Bronchial epithelial cell (primary cell): ENCODE measurements at regions not wholly inside any gene's neighbourhood (a gene's known extent, or its start where the extent isn't known, plus 50 kb on each side); places are given as distances from the start of the nearest gene placed in this dataset.

Experiments used
- DNase-seq: peaks from one replicate; pipeline ENCODE4 v3.0.0-alpha.2; 2010; ENCODE audit warnings: low read depth
- FAIRE-seq: peaks from 2 replicates; lab custom pipeline; 2011; peaks lifted over from hg19 to GRCh38; lab: Jason Lieb, UNC
- H3K27me3 ChIP-seq: 2 replicates; pipeline ENCODE4 v1.5.1; 2011; ENCODE audit warnings: low read length; ENCODE audit not compliant: control insufficient read depth, insufficient read depth
- H3K36me3 ChIP-seq: 2 replicates; pipeline ENCODE4 v1.5.1; 2011; ENCODE audit warnings: low read length; ENCODE audit not compliant: control insufficient read depth, insufficient read depth
- H3K4me3 ChIP-seq: 2 replicates; pipeline ENCODE4 v1.5.1; 2011; ENCODE audit warnings: mild to moderate bottlenecking, low read depth, low read length, control low read depth
- TF ChIP-seq, protein P1 (sequence below): IDR thresholded peaks from 2 replicates; pipeline ENCODE4 v1.5.1; 2011; ENCODE audit warnings: mild to moderate bottlenecking, moderate library complexity, low read length, control low read depth, inconsistent platforms; ENCODE audit not compliant: insufficient read depth, severe bottlenecking

DNA sequence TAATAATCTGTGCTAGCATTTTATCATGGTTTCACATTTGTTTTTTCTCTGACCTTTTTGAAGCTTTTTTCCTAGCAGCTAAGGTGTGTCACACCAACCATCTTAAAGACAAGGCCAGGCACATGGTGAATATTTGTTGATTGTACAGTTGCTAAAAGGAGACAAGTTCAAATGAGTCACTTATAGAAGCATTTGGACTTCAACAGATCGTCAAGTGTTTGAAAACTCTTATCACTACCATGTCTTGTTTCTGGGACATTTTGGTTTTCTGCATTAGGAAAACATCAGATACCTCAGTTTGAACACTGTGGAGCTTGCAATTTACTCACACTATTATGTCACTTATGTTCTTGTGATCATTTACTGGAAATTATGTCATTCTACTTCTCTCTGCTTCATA lies 407.3 kb downstream of the USP25 start:
- TF ChIP-seq, protein P1, sequence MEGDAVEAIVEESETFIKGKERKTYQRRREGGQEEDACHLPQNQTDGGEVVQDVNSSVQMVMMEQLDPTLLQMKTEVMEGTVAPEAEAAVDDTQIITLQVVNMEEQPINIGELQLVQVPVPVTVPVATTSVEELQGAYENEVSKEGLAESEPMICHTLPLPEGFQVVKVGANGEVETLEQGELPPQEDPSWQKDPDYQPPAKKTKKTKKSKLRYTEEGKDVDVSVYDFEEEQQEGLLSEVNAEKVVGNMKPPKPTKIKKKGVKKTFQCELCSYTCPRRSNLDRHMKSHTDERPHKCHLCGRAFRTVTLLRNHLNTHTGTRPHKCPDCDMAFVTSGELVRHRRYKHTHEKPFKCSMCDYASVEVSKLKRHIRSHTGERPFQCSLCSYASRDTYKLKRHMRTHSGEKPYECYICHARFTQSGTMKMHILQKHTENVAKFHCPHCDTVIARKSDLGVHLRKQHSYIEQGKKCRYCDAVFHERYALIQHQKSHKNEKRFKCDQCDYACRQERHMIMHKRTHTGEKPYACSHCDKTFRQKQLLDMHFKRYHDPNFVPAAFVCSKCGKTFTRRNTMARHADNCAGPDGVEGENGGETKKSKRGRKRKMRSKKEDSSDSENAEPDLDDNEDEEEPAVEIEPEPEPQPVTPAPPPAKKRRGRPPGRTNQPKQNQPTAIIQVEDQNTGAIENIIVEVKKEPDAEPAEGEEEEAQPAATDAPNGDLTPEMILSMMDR = no peak
- DNase-seq (peak; percentile 43), FAIRE-seq (no peak)
- no peaks in the 10 kb centered on the region for H3K27me3 ChIP-seq
- no peak overlapping the region for H3K4me3 ChIP-seq
- no peaks in the 10 kb centered on the region for H3K36me3 ChIP-seq

DNA sequence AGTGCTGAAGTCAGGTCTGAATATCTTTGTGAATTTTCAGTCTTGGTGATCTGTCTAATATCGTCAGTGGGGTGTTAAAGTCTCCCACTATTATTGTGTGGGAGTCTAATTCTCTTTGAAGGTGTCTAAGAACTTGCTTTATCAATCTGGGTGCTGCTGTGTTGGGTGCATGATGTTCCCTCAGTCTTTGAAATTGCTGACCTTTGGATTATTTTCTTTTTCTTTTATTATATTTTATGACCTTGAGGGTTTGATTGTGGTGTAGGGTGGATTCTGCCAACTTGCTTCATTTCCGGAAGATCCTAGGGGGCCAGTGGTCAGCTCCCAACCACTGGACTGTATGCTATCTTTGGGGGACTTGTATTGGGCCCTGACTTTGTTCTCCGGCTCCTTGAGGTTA lies 415.3 kb downstream of the USP25 start:
- TF ChIP-seq, protein P1 = no peak
- no peaks in the 10 kb centered on the region for H3K36me3 ChIP-seq
- no peak overlapping the region for H3K4me3 ChIP-seq
- H3K27me3 ChIP-seq = no peaks in the 10 kb centered on the region
- FAIRE-seq (no peak), DNase-seq (no peak)

- no peaks in the 10 kb centered on the region for H3K27me3 ChIP-seq
- DNase-seq = no peak
- FAIRE-seq = no peak
- no peaks in the 10 kb centered on the region for H3K36me3 ChIP-seq
- TF ChIP-seq, protein P1 = no peak
- no peak overlapping the region for H3K4me3 ChIP-seq
These were observed 415.7 kb downstream of the USP25 start for GRCh38 chr21:16145479-16145878.

GRCh38 chr21:16154321-16154720 lies 424.5 kb downstream of the USP25 start:
- TF ChIP-seq, protein P1 = no peak
- no peaks in the 10 kb centered on the region for H3K27me3 ChIP-seq
- no peaks in the 10 kb centered on the region for H3K36me3 ChIP-seq
- DNase-seq (no peak), FAIRE-seq (no peak)
- no peak overlapping the region for H3K4me3 ChIP-seq

- Histone ChIP-seq H3K4me3 (no peak overlapping the region), H3K36me3 (no peaks in the 10 kb centered on the region), H3K27me3 (no peaks in the 10 kb centered on the region)
- DNase-seq (no peak), FAIRE-seq (no peak)
- TF ChIP-seq, protein P1 = no peak
These were observed 425.3 kb downstream of the USP25 start for GRCh38 chr21:16154951-16155635.
